T-helper 1 cell (primary cell): ENCODE measurements at regions not wholly inside any gene's neighbourhood (a gene's known extent, or its start where the extent isn't known, plus 50 kb on each side); places are given as distances from the start of the nearest gene placed in this dataset.

ENCODE experiments used
- DNase-seq, 5 donors: peaks; one replicate each; pipeline ENCODE4 v3.0.0-alpha.2; 2012 to 2020

- no peak for DNase-seq
Measured at GRCh38 chr12:98224584-98225221, 290.7 kb upstream of the TMPO start.

DNA sequence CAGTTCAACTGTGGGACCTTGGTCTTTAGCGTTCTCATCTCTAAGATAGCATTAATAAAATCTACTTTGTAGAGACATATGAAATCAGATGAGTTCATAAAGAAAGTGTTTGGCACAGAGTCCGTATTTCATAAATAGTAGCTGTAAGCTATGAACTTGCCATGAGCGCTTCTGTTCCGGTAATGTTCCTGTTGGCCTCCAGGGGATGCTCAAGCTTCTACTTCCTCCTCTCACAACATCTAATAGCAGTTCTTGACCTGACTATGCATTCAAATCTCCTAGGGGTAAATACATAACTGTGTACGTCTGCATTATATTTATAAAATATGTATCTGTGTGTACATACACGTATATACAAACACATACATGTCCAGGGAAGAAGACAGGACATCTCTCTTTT lies 288.2 kb upstream of the TMPO start:
- DNase-seq: peak in 1 of 5 donors; percentile 6

- DNase-seq: no peak
Measured at GRCh38 chr12:98228683-98229539, 286.5 kb upstream of the TMPO start.

DNA sequence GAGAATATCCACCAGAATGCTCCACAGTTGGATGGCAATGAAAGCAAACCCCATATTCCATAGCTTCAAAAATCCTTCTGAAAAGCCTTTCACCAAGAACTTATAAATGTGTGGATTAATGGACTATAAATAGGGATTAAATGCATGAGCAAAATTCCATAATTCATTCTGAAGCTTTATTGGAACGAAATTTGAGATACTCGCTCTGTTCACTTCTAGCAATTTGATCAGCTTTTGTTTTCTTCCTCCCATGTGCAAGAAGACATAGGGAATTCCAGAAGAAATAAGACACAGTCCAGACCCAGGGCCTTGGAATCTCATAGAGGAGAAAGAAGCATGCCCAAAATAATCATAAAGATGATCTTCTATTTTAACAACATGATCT lies 285.9 kb upstream of the TMPO start:
- no peak for DNase-seq

- no peak for DNase-seq
Measured at GRCh38 chr12:98232753-98233390, 282.5 kb upstream of the TMPO start.

- no peak for DNase-seq
Measured at GRCh38 chr12:98235301-98235700, 280.1 kb upstream of the TMPO start.

- DNase-seq: no peak
Measured at GRCh38 chr12:98238515-98239130, 276.8 kb upstream of the TMPO start.

DNA sequence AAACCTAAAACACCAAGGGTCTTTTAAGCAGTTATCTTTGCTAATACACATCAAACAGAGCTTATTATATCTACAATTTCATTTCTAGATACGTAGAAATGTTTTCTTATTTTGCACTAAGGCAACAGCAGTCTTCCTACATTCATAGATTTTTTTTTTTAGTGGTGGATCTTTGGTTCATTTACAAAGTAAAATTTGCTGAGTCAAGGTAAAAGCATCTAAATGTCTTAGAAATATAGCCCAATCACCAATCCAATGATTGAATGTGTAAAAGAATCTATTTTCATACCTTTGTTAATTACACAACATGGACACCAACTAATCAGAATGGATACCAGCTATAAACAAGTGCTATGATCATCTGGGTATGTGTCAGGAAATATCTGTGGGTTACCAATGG lies 272.2 kb upstream of the TMPO start:
- DNase-seq: no peak

- no peak for DNase-seq
Measured at GRCh38 chr12:98244136-98244535, 271.3 kb upstream of the TMPO start.

DNA sequence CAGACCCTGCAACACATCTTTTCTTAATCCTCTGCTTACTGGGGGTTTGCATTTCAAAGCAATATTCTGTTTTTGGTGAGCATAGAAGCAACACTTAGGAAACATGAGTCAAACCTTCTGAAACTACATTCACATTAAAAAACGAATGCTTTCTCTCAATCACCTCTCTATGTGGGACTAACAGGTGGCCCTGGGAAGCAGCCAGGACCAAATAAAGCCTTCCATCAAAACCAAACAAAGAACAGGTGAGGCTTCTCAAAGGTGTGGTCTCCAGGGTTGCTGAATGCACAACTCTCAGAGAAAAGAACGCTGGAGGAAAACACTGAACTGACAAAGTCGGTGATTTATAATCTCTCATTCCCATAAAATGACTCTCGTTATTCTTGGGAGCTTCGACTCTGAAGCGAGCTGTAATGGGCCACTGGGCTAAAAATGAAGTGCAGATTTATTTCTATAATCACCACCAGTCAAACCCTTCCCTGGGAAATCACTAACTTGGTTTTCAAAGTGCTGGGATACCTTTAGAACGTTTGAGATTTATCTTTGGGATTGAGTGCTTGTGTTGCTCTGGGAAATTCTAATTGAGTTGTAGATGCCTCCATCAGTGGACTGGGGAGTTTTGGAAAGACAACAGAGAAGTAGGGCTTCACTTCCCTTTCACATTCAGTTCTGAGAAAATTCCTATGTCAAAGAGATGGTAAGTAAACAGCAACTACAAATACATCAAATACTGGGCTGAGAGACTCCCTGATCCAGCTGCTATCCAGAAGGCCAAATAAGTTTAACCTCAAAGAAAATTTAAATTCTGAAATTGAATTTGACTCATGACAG lies 262.0 kb upstream of the TMPO start:
- no peak for DNase-seq

- no peak for DNase-seq
Measured at GRCh38 chr12:98256830-98257229, 258.6 kb upstream of the TMPO start.

DNA sequence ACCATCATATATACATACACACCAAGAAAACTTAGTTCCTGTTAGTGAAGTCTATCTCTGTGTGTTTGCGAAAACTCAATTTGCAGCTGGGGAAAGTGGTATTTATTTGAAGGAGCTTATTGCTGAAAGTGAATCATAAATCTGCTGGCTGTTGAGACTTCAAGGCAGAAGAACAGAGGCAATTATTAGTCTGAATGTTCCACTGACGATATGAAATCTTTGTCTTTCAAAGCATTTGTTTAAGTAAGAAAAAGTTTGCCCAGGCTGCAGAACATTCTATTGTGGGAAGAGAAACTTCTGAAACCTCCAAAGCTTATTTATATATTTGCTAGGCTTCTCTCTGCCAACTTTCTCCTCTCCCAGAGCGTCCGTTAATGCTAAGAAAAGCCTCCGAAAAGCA lies 255.7 kb upstream of the TMPO start:
- no peak for DNase-seq

DNA sequence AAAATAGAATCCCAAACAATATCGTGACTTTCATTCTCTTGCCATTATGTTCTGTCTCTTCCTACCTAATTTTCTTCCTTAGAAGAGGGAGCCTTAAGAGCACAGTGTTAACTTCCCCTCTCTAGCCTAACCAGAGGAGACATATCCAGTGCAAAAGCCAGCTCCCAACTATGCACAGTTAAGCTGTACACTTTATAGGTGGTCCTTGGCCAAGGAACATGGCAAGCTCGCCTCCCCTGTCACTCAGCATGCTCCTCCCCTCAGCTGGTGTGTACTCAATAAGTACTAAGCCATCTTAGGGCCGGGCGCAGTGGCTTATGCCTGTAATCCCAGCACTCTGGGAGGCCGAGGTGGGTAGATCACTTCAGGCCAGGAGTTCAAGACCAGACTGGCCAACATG lies 255.1 kb upstream of the TMPO start:
- DNase-seq: no peak

DNA sequence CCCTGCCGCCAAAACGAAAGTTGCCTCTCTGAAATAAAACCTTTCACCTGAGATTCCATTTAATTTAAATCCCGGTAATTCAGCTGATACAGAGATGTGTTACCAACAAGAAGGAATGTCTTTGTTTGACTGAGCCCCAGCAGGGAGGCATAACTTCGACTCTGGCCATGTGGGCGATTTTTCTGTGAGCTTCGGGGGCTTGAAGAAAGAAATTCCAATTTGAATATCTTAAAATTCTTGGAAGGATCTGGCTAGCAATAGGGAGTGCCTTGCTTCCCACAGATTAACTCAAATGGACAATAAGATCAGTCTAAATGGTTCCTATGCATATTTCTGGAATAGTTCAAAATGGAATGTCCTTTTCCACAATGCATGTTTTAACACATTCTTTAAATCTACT lies 252.5 kb upstream of the TMPO start:
- DNase-seq: no peak

DNA sequence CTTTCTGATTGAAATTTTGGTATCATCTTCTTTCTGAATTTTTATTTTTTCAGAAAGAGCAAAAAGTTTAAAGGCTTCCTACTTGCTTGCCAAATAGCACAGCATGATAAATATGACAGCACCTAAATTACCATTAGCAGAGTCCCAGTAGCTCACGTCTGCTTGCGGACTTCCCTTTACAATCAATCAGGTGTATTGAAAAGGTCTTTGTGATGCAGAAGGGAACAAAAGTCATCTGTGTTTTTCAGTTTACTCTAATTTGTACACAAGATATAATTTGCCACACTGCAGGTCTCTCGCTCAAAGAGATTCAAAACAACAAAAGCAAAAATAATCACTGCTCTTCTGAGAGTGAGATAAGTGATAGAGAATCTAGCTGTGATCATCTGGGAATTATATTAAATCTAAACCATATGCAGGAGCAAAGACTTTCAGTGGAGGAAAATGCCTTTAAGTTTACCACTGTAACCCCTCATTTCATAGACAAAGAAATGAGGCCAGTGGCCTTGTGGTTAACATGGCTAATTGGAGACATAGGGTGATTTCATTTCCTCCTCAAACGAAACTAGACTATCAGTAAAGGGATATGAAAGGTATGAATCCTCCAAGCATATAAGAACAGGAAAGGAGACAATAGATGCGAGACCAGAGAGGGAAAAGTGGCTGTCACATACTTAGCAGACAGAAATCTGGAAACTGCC lies 240.8 kb upstream of the TMPO start:
- DNase-seq: no peak

DNA sequence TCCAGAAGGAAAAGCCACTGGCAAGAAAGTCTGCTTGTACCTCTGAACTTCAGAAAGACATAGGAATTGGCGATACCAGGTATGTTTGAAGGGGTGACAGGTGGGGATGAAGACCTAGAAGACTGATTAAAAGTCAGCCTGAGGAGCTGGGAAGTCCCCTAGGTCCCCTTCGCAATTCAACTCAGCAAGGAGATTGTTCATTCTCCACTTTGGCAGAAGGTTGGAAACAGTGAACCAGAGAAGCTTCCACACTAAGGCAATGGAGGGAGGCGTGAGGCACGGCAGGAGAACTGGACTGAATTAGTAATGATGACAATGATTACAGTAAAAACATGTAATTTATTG lies 240.3 kb upstream of the TMPO start:
- no peak for DNase-seq

- no peak for DNase-seq
Measured at GRCh38 chr12:98280152-98280551, 235.2 kb upstream of the TMPO start.

DNA sequence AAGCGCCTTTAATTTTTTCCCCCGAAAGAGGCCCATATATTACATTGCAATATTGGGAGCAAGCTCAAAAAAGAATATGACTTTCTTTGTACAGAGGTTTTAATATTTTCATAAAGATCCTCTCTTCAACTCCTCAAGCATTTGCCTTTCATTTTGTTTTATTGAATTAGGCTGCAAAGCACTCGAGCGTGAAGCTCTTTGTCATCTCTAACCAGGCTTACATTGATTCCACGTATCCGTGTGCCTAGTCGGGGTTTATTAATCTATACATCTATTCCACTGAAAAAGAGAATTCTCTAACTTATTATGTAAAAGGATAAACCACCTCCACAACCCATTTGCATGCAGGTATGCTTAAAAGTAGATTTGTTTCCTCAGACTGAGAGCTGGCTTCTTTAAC lies 234.8 kb upstream of the TMPO start:
- DNase-seq: no peak

- DNase-seq: no peak
Measured at GRCh38 chr12:98291828-98292227, 223.6 kb upstream of the TMPO start.

DNA sequence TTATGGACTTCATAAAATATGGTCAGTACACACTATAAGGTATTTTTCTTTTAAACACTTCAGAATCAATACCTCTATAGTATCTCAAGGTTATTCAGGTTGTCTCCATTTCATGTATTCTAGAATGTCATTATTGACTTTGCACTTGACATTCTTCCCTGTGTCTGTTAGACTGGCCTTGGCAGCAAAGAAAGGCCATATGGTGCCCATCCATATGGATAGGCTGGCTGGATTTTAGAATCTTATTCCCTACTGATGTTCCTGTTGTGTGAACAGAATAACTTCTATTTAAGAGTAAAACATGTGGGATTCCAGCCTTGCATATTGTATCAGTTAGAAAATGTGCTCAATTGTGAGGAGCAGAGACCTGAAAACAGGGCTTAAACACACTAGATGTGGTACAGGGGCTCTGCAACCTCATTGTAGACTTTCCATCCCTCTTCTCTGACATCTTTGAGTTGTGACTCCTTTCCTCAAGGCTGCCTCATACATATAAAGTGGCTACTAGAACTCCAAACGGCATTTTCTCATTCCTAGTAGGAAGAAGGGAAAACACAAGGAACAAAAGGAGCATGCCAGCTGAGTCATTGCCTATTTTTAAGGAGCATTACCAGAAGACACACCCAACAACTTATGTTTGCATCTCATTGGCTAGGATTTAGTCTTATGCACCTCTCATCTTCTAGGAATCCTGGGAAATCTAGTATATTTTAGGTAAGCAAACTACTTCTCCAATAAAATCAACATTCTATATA lies 221.2 kb upstream of the TMPO start:
- no peak for DNase-seq

DNA sequence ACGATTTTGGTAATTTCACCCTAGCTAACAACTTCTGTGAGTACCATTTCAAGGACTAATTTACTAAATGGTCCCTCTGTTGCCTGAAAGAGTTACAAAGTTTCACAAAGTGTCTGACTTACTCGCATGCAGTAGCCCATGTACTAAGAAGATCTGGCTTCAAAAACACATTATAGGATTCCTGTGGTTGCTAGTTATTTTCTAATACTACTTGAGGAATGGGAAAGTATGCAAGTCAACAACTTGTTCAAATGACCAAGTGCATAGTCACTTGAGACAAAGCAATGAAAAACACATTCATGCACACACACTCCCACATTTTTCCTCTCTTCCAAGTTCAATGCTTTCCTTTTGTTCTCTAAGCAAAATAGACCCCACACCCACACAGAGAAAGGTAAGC lies 219.7 kb upstream of the TMPO start:
- no peak for DNase-seq
